ENCODE measurements at regions not wholly inside any gene's neighbourhood (a gene's known extent, or its start where the extent isn't known, plus 50 kb on each side); places are given as distances from the start of the nearest gene placed in this dataset.

GRCh38 chr17:72419866-72420774, 299.3 kb downstream of the SOX9 start:
- TF ChIP-seq AFF4 (CRISPR knock-in tag; IDR thresholded peaks at IDR 0.05; ENCODE audit: borderline replicate concordance) (no peak), CTCF (IDR thresholded peaks at IDR 0.05) (no peak), MAX (CRISPR knock-in tag; IDR thresholded peaks at IDR 0.05) (no peak), JUN (CRISPR knock-in tag; IDR thresholded peaks at IDR 0.05) (no peak), TEAD4 (CRISPR knock-in tag; IDR thresholded peaks at IDR 0.05) (no peak), SP1 (CRISPR knock-in tag; conservative IDR thresholded peaks at IDR 0.05) (no peak)
- TF ChIP-seq, protein P1, sequence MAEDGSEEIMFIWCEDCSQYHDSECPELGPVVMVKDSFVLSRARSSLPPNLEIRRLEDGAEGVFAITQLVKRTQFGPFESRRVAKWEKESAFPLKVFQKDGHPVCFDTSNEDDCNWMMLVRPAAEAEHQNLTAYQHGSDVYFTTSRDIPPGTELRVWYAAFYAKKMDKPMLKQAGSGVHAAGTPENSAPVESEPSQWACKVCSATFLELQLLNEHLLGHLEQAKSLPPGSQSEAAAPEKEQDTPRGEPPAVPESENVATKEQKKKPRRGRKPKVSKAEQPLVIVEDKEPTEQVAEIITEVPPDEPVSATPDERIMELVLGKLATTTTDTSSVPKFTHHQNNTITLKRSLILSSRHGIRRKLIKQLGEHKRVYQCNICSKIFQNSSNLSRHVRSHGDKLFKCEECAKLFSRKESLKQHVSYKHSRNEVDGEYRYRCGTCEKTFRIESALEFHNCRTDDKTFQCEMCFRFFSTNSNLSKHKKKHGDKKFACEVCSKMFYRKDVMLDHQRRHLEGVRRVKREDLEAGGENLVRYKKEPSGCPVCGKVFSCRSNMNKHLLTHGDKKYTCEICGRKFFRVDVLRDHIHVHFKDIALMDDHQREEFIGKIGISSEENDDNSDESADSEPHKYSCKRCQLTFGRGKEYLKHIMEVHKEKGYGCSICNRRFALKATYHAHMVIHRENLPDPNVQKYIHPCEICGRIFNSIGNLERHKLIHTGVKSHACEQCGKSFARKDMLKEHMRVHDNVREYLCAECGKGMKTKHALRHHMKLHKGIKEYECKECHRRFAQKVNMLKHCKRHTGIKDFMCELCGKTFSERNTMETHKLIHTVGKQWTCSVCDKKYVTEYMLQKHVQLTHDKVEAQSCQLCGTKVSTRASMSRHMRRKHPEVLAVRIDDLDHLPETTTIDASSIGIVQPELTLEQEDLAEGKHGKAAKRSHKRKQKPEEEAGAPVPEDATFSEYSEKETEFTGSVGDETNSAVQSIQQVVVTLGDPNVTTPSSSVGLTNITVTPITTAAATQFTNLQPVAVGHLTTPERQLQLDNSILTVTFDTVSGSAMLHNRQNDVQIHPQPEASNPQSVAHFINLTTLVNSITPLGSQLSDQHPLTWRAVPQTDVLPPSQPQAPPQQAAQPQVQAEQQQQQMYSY (CRISPR knock-in tag; IDR thresholded peaks at IDR 0.05) = no peak
- TF ChIP-seq, protein P2, sequence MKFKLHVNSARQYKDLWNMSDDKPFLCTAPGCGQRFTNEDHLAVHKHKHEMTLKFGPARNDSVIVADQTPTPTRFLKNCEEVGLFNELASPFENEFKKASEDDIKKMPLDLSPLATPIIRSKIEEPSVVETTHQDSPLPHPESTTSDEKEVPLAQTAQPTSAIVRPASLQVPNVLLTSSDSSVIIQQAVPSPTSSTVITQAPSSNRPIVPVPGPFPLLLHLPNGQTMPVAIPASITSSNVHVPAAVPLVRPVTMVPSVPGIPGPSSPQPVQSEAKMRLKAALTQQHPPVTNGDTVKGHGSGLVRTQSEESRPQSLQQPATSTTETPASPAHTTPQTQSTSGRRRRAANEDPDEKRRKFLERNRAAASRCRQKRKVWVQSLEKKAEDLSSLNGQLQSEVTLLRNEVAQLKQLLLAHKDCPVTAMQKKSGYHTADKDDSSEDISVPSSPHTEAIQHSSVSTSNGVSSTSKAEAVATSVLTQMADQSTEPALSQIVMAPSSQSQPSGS (CRISPR knock-in tag; IDR thresholded peaks at IDR 0.05; ENCODE audit: borderline replicate concordance, low read depth) = no peak

Data from WTC11 (cell line).